Fibroblast of lung (primary cell): ENCODE measurements at regions not wholly inside any gene's neighbourhood (a gene's known extent, or its start where the extent isn't known, plus 50 kb on each side); places are given as distances from the start of the nearest gene placed in this dataset.

Experiments used
- DNase-seq, 2 donors: peaks; one replicate each; pipeline versions ENCODE4 v3.0.0 to v3.0.0-alpha.2; 2010; ENCODE audit warnings: low read depth in 2 of 2
- H2AFZ ChIP-seq: 2 replicates; pipeline ENCODE4 v1.5.1; 2012; ENCODE audit warnings: low read length, control low read depth, inconsistent platforms
- H3K27ac ChIP-seq: 2 replicates; pipeline ENCODE4 v1.5.1; 2011; ENCODE audit warnings: low read length, control low read depth; ENCODE audit not compliant: insufficient read depth
- H3K27me3 ChIP-seq: 2 replicates; pipeline ENCODE4 v1.5.1; 2011; ENCODE audit warnings: mild to moderate bottlenecking, low read length; ENCODE audit not compliant: control insufficient read depth, insufficient read depth
- H3K36me3 ChIP-seq: 2 replicates; pipeline ENCODE4 v1.5.1; 2011; ENCODE audit warnings: low read length; ENCODE audit not compliant: control insufficient read depth, insufficient read depth
- H3K4me1 ChIP-seq: 2 replicates; pipeline ENCODE4 v1.5.1; 2011; ENCODE audit warnings: low read length; ENCODE audit not compliant: control insufficient read depth, insufficient read depth; ENCODE audit errors: extremely low read depth
- H3K4me2 ChIP-seq: 2 replicates; pipeline ENCODE4 v1.5.1; 2011; ENCODE audit warnings: low read length, control low read depth; ENCODE audit not compliant: insufficient read depth; ENCODE audit errors: extremely low read depth
- H3K4me3 ChIP-seq, 4 experiments: fragments of 200-600 bp in 1 of 4; sonication (generic) in 1 of 4; replicated peaks in 1 of 4; 2 replicates each; pipeline ENCODE4 v1.5.1; 2011 to 2016; ENCODE audit warnings: low read length in 4 of 4, low read depth in 3 of 4, mild to moderate bottlenecking in 3 of 4, control low read depth in 2 of 4, inconsistent platforms in 1 of 4, mixed read lengths in 1 of 4; ENCODE audit not compliant: insufficient read depth in 1 of 4; ENCODE audit errors: control extremely low read depth in 1 of 4
- H3K79me2 ChIP-seq: 2 replicates; pipeline ENCODE4 v1.5.1; 2012; ENCODE audit warnings: mild to moderate bottlenecking, low read length, inconsistent platforms; ENCODE audit not compliant: control insufficient read depth, insufficient read depth
- H3K9ac ChIP-seq: 2 replicates; pipeline ENCODE4 v1.5.1; 2011; ENCODE audit warnings: mild to moderate bottlenecking, low read length, control low read depth; ENCODE audit not compliant: insufficient read depth
- H3K9me3 ChIP-seq: 2 replicates; pipeline ENCODE4 v1.5.1; 2012; ENCODE audit warnings: low read depth, low read length; ENCODE audit not compliant: control insufficient read depth, insufficient read depth
- H4K20me1 ChIP-seq: 2 replicates; pipeline ENCODE4 v1.5.1; 2011; ENCODE audit warnings: low read length; ENCODE audit not compliant: control insufficient read depth, insufficient read depth; ENCODE audit errors: extremely low read depth
- EZH2 ChIP-seq: IDR thresholded peaks from 2 replicates; pipeline ENCODE4 v1.5.1; 2012; ENCODE audit warnings: low read length, control low read depth, mild to moderate bottlenecking; ENCODE audit errors: missing control alignments
- TF ChIP-seq, protein P1 (sequence below), 2 donors: IDR thresholded peaks in 1 of 2; conservative IDR thresholded peaks in 1 of 2; 1 replicate in 1 of 2; 2 replicates in 1 of 2; pipeline ENCODE4 v1.5.1; 2011 to 2012; ENCODE audit warnings: low read length in 2 of 2, control low read depth in 1 of 2, inconsistent platforms in 1 of 2, low read depth in 1 of 2, mild to moderate bottlenecking in 1 of 2

GRCh38 chr4:123114084-123114914, 191.9 kb upstream of the NUDT6 start:
- Histone ChIP-seq H3K4me1 (no peaks in the 10 kb centered on the region), H2AFZ (no peak overlapping the region), H3K9ac (no peak overlapping the region), H3K4me2 (no peak overlapping the region), H3K36me3 (no peaks in the 10 kb centered on the region), H3K79me2 (no peaks in the 10 kb centered on the region), H3K27me3 (no peaks in the 10 kb centered on the region), H3K4me3 (no peak overlapping the region), H3K9me3 (no peaks in the 10 kb centered on the region), H3K27ac (no peak overlapping the region), H4K20me1 (no peaks in the 10 kb centered on the region)
- TF ChIP-seq, protein P1, sequence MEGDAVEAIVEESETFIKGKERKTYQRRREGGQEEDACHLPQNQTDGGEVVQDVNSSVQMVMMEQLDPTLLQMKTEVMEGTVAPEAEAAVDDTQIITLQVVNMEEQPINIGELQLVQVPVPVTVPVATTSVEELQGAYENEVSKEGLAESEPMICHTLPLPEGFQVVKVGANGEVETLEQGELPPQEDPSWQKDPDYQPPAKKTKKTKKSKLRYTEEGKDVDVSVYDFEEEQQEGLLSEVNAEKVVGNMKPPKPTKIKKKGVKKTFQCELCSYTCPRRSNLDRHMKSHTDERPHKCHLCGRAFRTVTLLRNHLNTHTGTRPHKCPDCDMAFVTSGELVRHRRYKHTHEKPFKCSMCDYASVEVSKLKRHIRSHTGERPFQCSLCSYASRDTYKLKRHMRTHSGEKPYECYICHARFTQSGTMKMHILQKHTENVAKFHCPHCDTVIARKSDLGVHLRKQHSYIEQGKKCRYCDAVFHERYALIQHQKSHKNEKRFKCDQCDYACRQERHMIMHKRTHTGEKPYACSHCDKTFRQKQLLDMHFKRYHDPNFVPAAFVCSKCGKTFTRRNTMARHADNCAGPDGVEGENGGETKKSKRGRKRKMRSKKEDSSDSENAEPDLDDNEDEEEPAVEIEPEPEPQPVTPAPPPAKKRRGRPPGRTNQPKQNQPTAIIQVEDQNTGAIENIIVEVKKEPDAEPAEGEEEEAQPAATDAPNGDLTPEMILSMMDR (conservative IDR thresholded peaks at IDR 0.05 in 1 of 2, IDR thresholded peaks at IDR 0.05 in 1 of 2; ENCODE audit: low read depth in 1 of 2, low read length in 2 of 2) = no peak
- no peak for TF ChIP-seq EZH2
- DNase-seq = no peak

GRCh38 chr4:123114915-123115756, 192.7 kb upstream of the NUDT6 start:
- H3K4me1 ChIP-seq = no peaks in the 10 kb centered on the region
- DNase-seq = no peak
- H2AFZ ChIP-seq = no peak overlapping the region
- no peak overlapping the region for H3K4me2 ChIP-seq
- H3K27me3 ChIP-seq = no peaks in the 10 kb centered on the region
- no peaks in the 10 kb centered on the region for H3K36me3 ChIP-seq
- H3K9ac ChIP-seq = no peak overlapping the region
- no peaks in the 10 kb centered on the region for H3K79me2 ChIP-seq
- H4K20me1 ChIP-seq = no peaks in the 10 kb centered on the region
- TF ChIP-seq, protein P1 (conservative IDR thresholded peaks at IDR 0.05 in 1 of 2, IDR thresholded peaks at IDR 0.05 in 1 of 2; ENCODE audit: low read depth in 1 of 2, low read length in 2 of 2) = no peak
- no peak for TF ChIP-seq EZH2
- H3K4me3 ChIP-seq = no peak overlapping the region
- H3K9me3 ChIP-seq = no peaks in the 10 kb centered on the region
- no peak overlapping the region for H3K27ac ChIP-seq

DNA sequence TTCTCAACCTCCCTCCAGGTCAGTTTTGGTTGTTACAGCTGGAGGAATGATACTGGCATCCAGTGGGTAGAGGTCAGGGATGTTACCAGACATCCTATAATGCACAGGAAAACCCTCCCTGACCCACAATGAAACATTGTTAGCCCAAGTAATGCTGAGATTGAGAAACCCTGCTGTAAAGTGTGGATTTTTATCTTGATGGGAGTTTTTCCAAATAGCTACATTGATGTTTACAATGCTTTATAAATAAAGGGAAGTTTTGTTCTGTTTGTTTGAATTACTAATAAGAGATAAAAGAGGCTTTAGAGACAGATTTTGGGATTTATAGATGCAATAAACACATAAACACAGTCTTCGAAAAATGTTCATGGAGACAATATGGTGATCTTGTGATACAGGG, 194.0 kb upstream of the NUDT6 start:
- peak in 1 of 2 donors; percentile 77 for DNase-seq
- Histone ChIP-seq H4K20me1 (no peaks in the 10 kb centered on the region), H3K4me2 (no peak overlapping the region), H3K4me1 (no peaks in the 10 kb centered on the region), H2AFZ (no peak overlapping the region), H3K9me3 (no peaks in the 10 kb centered on the region), H3K79me2 (no peaks in the 10 kb centered on the region), H3K36me3 (no peaks in the 10 kb centered on the region), H3K4me3 (no peak overlapping the region), H3K27ac (no peak overlapping the region), H3K9ac (no peak overlapping the region), H3K27me3 (no peaks in the 10 kb centered on the region)
- TF ChIP-seq EZH2 = no peak
- TF ChIP-seq, protein P1 (conservative IDR thresholded peaks at IDR 0.05 in 1 of 2, IDR thresholded peaks at IDR 0.05 in 1 of 2; ENCODE audit: low read depth in 1 of 2, low read length in 2 of 2) = no peak
